Activated T-helper 1 cell treated with Interleukin-2 at 50 U/mL for 16 hours (primary cell): ENCODE measurements at regions not wholly inside any gene's neighbourhood (a gene's known extent, or its start where the extent isn't known, plus 50 kb on each side); places are given as distances from the start of the nearest gene placed in this dataset.
A peak's percentile ranks its signal among the peaks of the same experiment; 100 is the strongest.

ENCODE experiments used
- DNase-seq: peaks from one replicate; pipeline ENCODE4 v3.0.0-alpha.2; 2020; ENCODE audit warnings: low read depth

- DNase-seq, result no peak
These were observed 633.1 kb downstream of the BCL11A start for GRCh38 chr2:59920307-59920706.

GRCh38 chr2:59919579-59919978 lies 633.9 kb downstream of the BCL11A start:
- DNase-seq, result no peak

GRCh38 chr2:59912042-59912441 lies 641.4 kb downstream of the BCL11A start:
- DNase-seq, result no peak

- DNase-seq, result no peak
These were observed 643.3 kb downstream of the BCL11A start for GRCh38 chr2:59910166-59910565.

- no peak for DNase-seq
These were observed 644.3 kb downstream of the BCL11A start for GRCh38 chr2:59909147-59909546.

- DNase-seq, result no peak
These were observed 647.7 kb downstream of the BCL11A start for GRCh38 chr2:59905731-59906130.

- DNase-seq, result no peak
These were observed 649.4 kb downstream of the BCL11A start for GRCh38 chr2:59903994-59904544.

GRCh38 chr2:59900728-59901452 lies 652.6 kb downstream of the BCL11A start:
- DNase-seq, result no peak

GRCh38 chr2:59899692-59900091 lies 653.8 kb downstream of the BCL11A start:
- DNase-seq, result no peak

- DNase-seq, result no peak
These were observed 656.8 kb downstream of the BCL11A start for GRCh38 chr2:59896499-59897245.

- DNase-seq, result no peak
These were observed 659.8 kb downstream of the BCL11A start for GRCh38 chr2:59893612-59894011.

- no peak for DNase-seq
These were observed 661.1 kb downstream of the BCL11A start for GRCh38 chr2:59892398-59892797.

- no peak for DNase-seq
These were observed 664.1 kb downstream of the BCL11A start for GRCh38 chr2:59889305-59889704.

- DNase-seq, result no peak
These were observed 664.7 kb downstream of the BCL11A start for GRCh38 chr2:59888706-59889105.

GRCh38 chr2:59888015-59888414 lies 665.4 kb downstream of the BCL11A start:
- peak; percentile 3 for DNase-seq

GRCh38 chr2:59887366-59887765 lies 666.1 kb downstream of the BCL11A start:
- no peak for DNase-seq

GRCh38 chr2:59886759-59887158 lies 666.7 kb downstream of the BCL11A start:
- DNase-seq, result no peak

GRCh38 chr2:59885541-59885940 lies 667.9 kb downstream of the BCL11A start:
- no peak for DNase-seq

GRCh38 chr2:59884166-59884565 lies 669.3 kb downstream of the BCL11A start:
- DNase-seq, result no peak

- no peak for DNase-seq
These were observed 670.6 kb downstream of the BCL11A start for GRCh38 chr2:59882822-59883221.

- DNase-seq, result no peak
These were observed 671.2 kb downstream of the BCL11A start for GRCh38 chr2:59882279-59882678.

- no peak for DNase-seq
These were observed 672.2 kb downstream of the BCL11A start for GRCh38 chr2:59881218-59881617.

- DNase-seq, result no peak
These were observed 673.7 kb downstream of the BCL11A start for GRCh38 chr2:59879700-59880131.
